ENCODE measurements at regions not wholly inside any gene's neighbourhood (a gene's known extent, or its start where the extent isn't known, plus 50 kb on each side); places are given as distances from the start of the nearest gene placed in this dataset.
A peak's percentile ranks its signal among the peaks of the same experiment; 100 is the strongest.
"Not testable (repeated sequence)": the region's sequence is repeated elsewhere in the genome, so short reads cannot be mapped to it uniquely, and the experiment has no call there.

DNA sequence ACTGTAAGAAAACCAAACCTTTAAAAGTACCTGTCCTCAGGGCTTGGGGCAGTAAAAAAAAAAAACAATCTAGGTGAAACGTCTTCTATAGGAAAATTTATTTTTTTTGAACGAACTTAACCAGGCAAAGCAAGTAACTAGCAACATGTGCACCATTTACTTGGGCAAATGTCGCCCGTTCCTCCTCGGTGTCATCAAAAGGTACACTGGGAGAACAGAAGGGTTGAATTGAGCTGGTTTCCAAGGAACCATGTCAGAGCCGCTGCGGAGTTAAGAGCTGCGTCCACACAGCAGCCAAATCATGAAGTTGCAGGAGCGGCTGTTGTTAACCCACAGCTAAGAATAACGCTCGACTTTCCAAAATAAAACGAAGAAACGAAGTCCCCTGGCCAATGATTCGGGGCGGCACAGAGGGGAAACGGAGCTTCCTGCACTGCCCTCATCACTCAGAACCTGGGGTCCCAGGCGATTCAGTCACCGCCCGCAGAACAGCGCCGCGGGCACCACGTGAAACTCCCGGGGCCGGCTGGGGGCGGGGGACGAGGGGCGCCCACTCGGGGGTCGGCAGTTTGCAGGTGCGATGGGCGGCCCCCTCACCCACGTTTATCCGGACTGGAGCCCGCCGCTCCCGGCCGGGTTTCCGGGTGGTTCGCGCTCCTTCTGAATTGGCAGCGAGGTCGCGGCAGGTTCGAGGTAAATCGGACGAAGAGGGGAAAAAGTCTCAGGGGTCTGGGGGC, 53.6 kb upstream of the PLGLB1 start:
- intact Hi-C loops (cut with DNase I), result not testable (repeated sequence)

GRCh38 chr2:87075791-87076252, 54.2 kb upstream of the PLGLB1 start:
- intact Hi-C loops (cut with DNase I); DNase-seq (ENCODE audit: extremely low spot score in 2 of 2): not testable (repeated sequence)

More for the DNA sequence above, 53.6 kb upstream of the PLGLB1 start:
- H3K27me3 ChIP-seq; H3K9me3 ChIP-seq; DNase-seq (ENCODE audit: extremely low spot score in 2 of 2); H3K4me1 ChIP-seq; H3K36me3 ChIP-seq: not testable (repeated sequence)
- Histone ChIP-seq H3K27ac (peak overlapping the region; percentile 93), H3K4me3 (peak overlapping the region; percentile 68 to 75)

DNA sequence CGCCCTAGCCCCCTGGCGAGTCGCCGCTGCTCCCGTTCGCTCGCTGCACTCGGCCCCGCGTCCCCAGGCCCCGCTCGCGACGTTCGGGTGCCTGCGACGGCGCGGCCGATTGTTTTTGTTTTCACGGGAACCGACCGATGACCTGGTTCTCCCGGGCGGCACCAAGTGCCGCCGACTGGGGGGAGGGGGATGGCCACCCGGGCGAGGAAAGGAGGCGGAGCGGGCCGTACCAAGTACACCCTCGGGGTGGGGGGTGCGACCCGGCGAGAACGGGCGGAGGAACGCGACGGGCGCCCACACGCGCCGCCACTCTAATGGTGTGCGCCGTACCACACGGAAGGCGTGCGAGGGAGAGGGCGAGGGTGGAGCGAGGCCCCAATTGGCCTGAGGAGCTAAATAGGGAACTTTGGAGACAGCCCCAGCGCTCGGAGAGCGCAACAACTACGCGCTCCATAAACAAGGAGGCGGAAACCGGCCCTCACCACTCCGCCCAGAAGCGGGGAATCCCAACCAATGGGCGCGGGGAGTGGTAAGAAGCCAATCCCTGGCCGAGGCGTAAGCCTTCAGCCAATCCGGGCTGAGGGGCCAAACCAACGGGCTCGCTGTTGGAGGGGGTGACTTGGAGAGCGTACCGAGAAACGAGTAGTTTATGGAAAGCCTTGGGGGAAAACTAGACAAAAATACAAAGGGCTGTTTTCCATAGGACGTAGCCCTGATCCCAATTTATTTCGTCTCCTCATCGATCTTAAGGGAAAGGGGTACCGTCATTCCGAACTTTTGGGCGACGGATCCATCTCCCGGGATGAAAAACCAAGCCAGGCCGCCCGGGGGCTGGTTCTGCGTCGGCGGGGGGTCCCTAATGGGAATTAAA, 54.8 kb upstream of the PLGLB1 start:
- H3K36me3 ChIP-seq; DNase-seq (ENCODE audit: extremely low spot score in 2 of 2); intact Hi-C loops (cut with DNase I); H3K4me1 ChIP-seq; H3K27me3 ChIP-seq; H3K9me3 ChIP-seq: not testable (repeated sequence)
- Histone ChIP-seq H3K27ac (peak overlapping the region; percentile 93), H3K4me3 (peak overlapping the region; percentile 68 to 75)
- peak in 1 of 2 donors; percentile 62 for TF ChIP-seq POLR2A (IDR thresholded peaks at IDR 0.05)
- peak in 1 of 2 donors; percentile 53 for TF ChIP-seq POLR2AphosphoS5 (IDR thresholded peaks at IDR 0.05; ENCODE audit: insufficient read depth in 1 of 2, low read depth in 1 of 2)

More at GRCh38 chr2:87075791-87076252, 54.2 kb upstream of the PLGLB1 start:
- peak overlapping the region; percentile 93 for H3K27ac ChIP-seq
- H3K27me3 ChIP-seq, H3K4me1 ChIP-seq, H3K36me3 ChIP-seq, H3K9me3 ChIP-seq: not testable (repeated sequence)
- H3K4me3 ChIP-seq, result peak overlapping the region; percentile 68 to 75

GRCh38 chr2:87077124-87077446, 55.4 kb upstream of the PLGLB1 start:
- intact Hi-C loops (cut with DNase I); H3K9me3 ChIP-seq; H3K36me3 ChIP-seq; H3K4me1 ChIP-seq; DNase-seq (ENCODE audit: extremely low spot score in 2 of 2); H3K27me3 ChIP-seq: not testable (repeated sequence)
- Histone ChIP-seq H3K27ac (peak overlapping the region; percentile 93), H3K4me3 (peak overlapping the region; percentile 66 to 75)

GRCh38 chr2:87081727-87082126, 60.1 kb upstream of the PLGLB1 start:
- H3K9me3 ChIP-seq, result not testable (repeated sequence)

DNA sequence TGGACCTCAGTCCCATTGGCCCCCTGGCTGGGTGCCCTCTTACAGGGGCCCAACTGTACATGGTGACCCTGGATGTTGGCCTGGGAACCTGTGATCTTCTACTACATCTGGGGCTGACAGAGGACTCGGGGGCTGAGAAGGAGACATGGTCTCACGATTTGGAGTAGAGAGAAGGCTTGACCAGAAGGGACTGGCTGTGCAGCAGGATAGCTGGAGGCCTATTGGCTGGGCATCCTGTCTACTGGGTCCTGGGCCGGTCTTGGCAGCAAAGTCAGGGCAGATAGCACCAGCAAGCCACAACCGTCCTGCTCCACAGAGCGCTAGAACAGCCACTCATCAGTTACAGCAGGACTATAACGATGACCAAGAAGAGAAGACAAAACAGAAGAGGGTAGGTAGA, 66.4 kb upstream of the PLGLB1 start:
- H3K36me3 ChIP-seq; intact Hi-C loops (cut with DNase I); H3K27ac ChIP-seq; DNase-seq (ENCODE audit: extremely low spot score in 2 of 2); H3K4me1 ChIP-seq; H3K9me3 ChIP-seq; H3K4me3 ChIP-seq; H3K27me3 ChIP-seq: not testable (repeated sequence)

More at GRCh38 chr2:87081727-87082126, 60.1 kb upstream of the PLGLB1 start:
- H3K4me3 ChIP-seq; H3K27me3 ChIP-seq; intact Hi-C loops (cut with DNase I); DNase-seq (ENCODE audit: extremely low spot score in 2 of 2); H3K4me1 ChIP-seq; H3K27ac ChIP-seq; H3K36me3 ChIP-seq: not testable (repeated sequence)

GRCh38 chr2:87089401-87089800, 67.8 kb upstream of the PLGLB1 start:
- H3K36me3 ChIP-seq; H3K27ac ChIP-seq; DNase-seq (ENCODE audit: extremely low spot score in 2 of 2); H3K27me3 ChIP-seq; H3K9me3 ChIP-seq; intact Hi-C loops (cut with DNase I); H3K4me1 ChIP-seq; H3K4me3 ChIP-seq: not testable (repeated sequence)

GRCh38 chr2:87093252-87093651, 71.6 kb upstream of the PLGLB1 start:
- H3K36me3 ChIP-seq; H3K4me1 ChIP-seq; DNase-seq (ENCODE audit: extremely low spot score in 2 of 2); H3K27me3 ChIP-seq; H3K27ac ChIP-seq; H3K4me3 ChIP-seq; intact Hi-C loops (cut with DNase I); H3K9me3 ChIP-seq: not testable (repeated sequence)

GRCh38 chr2:87093937-87094529, 72.4 kb upstream of the PLGLB1 start:
- H3K9me3 ChIP-seq; DNase-seq (ENCODE audit: extremely low spot score in 2 of 2); intact Hi-C loops (cut with DNase I): not testable (repeated sequence)

DNA sequence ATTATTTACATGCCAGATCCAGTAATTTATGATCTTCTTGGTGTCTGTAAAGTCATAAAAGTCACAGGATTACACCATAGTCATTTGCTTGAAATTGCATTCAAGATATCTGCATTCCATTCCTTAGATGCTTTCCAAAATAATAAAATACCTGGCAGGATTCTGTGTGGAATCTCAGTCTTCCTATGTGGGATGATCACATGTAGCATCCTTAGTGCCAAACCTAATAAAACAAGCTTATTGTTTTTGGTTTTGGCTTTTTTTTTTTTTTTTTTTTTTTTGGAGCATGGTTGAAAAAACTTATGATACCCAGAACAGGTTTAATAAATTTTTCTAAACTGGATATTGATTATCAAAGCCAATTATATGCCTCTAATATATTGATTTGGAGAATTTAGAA, 74.2 kb upstream of the PLGLB1 start:
- H3K4me3 ChIP-seq; H3K4me1 ChIP-seq; intact Hi-C loops (cut with DNase I); DNase-seq (ENCODE audit: extremely low spot score in 2 of 2); H3K9me3 ChIP-seq; H3K27ac ChIP-seq; H3K27me3 ChIP-seq; H3K36me3 ChIP-seq: not testable (repeated sequence)

More at GRCh38 chr2:87093937-87094529, 72.4 kb upstream of the PLGLB1 start:
- H3K4me3 ChIP-seq, H3K36me3 ChIP-seq, H3K4me1 ChIP-seq, H3K27me3 ChIP-seq, H3K27ac ChIP-seq: not testable (repeated sequence)

DNA sequence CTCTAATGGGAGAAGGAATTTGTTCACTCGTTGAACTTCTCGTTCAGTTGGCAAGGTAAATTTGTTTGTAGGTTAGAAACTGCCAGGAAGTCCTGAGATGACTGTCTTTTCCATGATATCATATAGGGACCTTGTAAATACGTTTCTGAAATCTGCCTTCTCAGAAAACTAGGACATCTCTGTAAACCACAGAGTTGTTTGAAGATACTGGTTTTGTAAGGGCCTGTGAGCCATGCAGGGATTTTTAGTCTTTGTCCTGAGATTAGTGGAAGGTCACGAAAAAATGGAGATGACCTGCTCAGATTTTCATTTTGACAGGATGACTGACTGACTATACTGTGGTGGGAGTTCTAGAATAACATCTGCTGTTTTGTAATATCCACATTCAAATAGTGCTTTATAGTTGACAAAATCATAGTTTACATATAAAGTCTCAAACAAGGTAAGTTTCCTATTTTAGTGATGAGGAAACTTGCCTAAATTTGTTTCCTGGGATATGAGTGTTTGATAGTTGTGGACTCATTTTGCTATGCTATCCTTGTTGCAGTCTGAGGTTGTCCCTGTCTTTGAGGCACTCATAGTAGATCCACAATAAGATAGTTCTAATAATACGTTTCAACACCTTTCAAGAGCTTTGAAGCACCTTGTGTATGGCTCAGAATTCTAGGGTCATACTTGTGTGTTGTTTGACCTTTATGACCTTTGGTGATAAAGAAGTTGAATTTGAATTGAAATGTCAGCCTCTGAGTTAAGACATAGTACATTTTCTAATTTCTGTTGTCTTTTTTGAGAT, 107.3 kb upstream of the PLGLB1 start:
- H3K27ac ChIP-seq; DNase-seq (ENCODE audit: extremely low spot score in 2 of 2); H3K9me3 ChIP-seq; H3K27me3 ChIP-seq; intact Hi-C loops (cut with DNase I); H3K4me3 ChIP-seq; H3K36me3 ChIP-seq; H3K4me1 ChIP-seq: not testable (repeated sequence)

DNA sequence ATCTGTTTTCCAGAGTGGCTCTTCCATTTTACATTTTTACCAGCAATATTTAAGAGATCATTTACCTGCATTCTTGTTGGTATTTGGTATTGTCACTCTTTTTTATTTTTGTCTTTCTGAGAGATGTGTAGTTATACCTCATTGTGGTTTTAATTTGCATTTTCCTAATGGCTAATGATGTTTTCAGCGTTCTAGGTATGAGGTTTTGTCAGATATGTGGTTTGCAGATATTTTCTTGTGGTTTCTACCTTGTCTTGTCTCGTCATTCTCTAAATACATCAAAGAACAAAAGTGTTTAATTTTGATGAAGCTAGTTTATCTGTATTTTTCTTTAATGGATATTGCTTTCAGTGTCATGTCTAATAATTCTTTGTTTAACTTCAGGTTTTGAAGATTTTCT, 110.9 kb upstream of the PLGLB1 start:
- H3K27ac ChIP-seq, result not testable (repeated sequence)

More for the DNA sequence above, 110.9 kb upstream of the PLGLB1 start:
- H3K4me1 ChIP-seq; H3K4me3 ChIP-seq; DNase-seq (ENCODE audit: extremely low spot score in 2 of 2); intact Hi-C loops (cut with DNase I); H3K36me3 ChIP-seq; H3K27me3 ChIP-seq; H3K9me3 ChIP-seq: not testable (repeated sequence)
